H9 (cell line): ENCODE measurements at regions not wholly inside any gene's neighbourhood (a gene's known extent, or its start where the extent isn't known, plus 50 kb on each side); places are given as distances from the start of the nearest gene placed in this dataset.
"Not testable (repeated sequence)": the region's sequence is repeated elsewhere in the genome, so short reads cannot be mapped to it uniquely, and the experiment has no call there.

Experiments
- DNase-seq: peaks from one replicate; pipeline ENCODE4 v3.0.0-alpha.2; 2017
- H2AFZ ChIP-seq: one replicate; pipeline ENCODE4 v1.6.1; 2013; ENCODE audit warnings: mild to moderate bottlenecking, low read length, control low read depth, moderate library complexity
- H2AK5ac ChIP-seq: 2 replicates; pipeline ENCODE4 v1.6.1; 2013; ENCODE audit warnings: low read length, control low read depth, mixed read lengths; ENCODE audit not compliant: insufficient read length
- H2BK120ac ChIP-seq: one replicate; pipeline ENCODE4 v1.6.1; 2013; ENCODE audit warnings: low read depth, mild to moderate bottlenecking, low read length, control low read depth, inconsistent platforms; ENCODE audit not compliant: poor library complexity, severe bottlenecking
- H2BK12ac ChIP-seq: 2 replicates; pipeline ENCODE4 v1.6.1; 2013; ENCODE audit warnings: low read length, control low read depth, mixed read lengths, low read depth; ENCODE audit not compliant: insufficient read length
- H2BK15ac ChIP-seq: 2 replicates; pipeline ENCODE4 v1.6.1; 2013; ENCODE audit warnings: low read depth, low read length, control low read depth
- H2BK20ac ChIP-seq: one replicate; pipeline ENCODE4 v1.6.1; 2013; ENCODE audit warnings: low read depth, mild to moderate bottlenecking, low read length, control low read depth, inconsistent platforms; ENCODE audit not compliant: poor library complexity, severe bottlenecking
- H2BK5ac ChIP-seq: 2 replicates; pipeline ENCODE4 v1.6.1; 2013; ENCODE audit warnings: low read length, control low read depth, mixed read lengths; ENCODE audit not compliant: insufficient read length
- H3K14ac ChIP-seq: 2 replicates; pipeline ENCODE4 v1.6.1; 2013; ENCODE audit warnings: low read length, control low read depth; ENCODE audit not compliant: insufficient read depth
- H3K18ac ChIP-seq: 2 replicates; pipeline ENCODE4 v1.6.1; 2013; ENCODE audit warnings: low read depth, mild to moderate bottlenecking, mixed read lengths, low read length, control low read depth; ENCODE audit not compliant: insufficient read length
- H3K23ac ChIP-seq: 2 replicates; pipeline ENCODE4 v1.6.1; 2013; ENCODE audit warnings: low read length, control low read depth, mixed read lengths, low read depth; ENCODE audit not compliant: insufficient read length
- H3K23me2 ChIP-seq: 2 replicates; pipeline ENCODE4 v1.6.1; 2013; ENCODE audit warnings: low read depth, mild to moderate bottlenecking, mixed read lengths, low read length, control low read depth; ENCODE audit not compliant: insufficient read length, poor library complexity, severe bottlenecking
- H3K27ac ChIP-seq: 2 replicates; pipeline ENCODE4 v1.5.1; 2013; ENCODE audit warnings: low read length, control low read depth, mixed read lengths, low read depth; ENCODE audit not compliant: insufficient read length
- H3K27me3 ChIP-seq: 2 replicates; pipeline ENCODE4 v1.6.1; 2013; ENCODE audit warnings: low read length, control low read depth, inconsistent platforms; ENCODE audit not compliant: insufficient read depth
- H3K4ac ChIP-seq: 2 replicates; pipeline ENCODE4 v1.6.1; 2013; ENCODE audit warnings: low read depth, mild to moderate bottlenecking, control low read depth, inconsistent platforms, low read length, moderate library complexity
- H3K4me1 ChIP-seq: 2 replicates; pipeline ENCODE4 v1.6.1; 2013; ENCODE audit warnings: low read length, control low read depth, inconsistent platforms; ENCODE audit not compliant: insufficient read depth
- H3K4me2 ChIP-seq: 2 replicates; pipeline ENCODE4 v1.6.1; 2013; ENCODE audit warnings: low read length, control low read depth, mixed read lengths; ENCODE audit not compliant: insufficient read length, insufficient read depth
- H3K56ac ChIP-seq: 2 replicates; pipeline ENCODE4 v1.6.1; 2013; ENCODE audit warnings: low read depth, mild to moderate bottlenecking, mixed read lengths, low read length, control low read depth; ENCODE audit not compliant: insufficient read length
- H3K79me1 ChIP-seq: 2 replicates; pipeline ENCODE4 v1.6.1; 2013; ENCODE audit warnings: low read depth, mild to moderate bottlenecking, moderate library complexity, low read length, control low read depth, inconsistent platforms; ENCODE audit not compliant: insufficient read depth, poor library complexity, severe bottlenecking
- H3K79me2 ChIP-seq: 2 replicates; pipeline ENCODE4 v1.6.1; 2013; ENCODE audit warnings: low read length, control low read depth, inconsistent platforms; ENCODE audit not compliant: insufficient read depth
- H3K9ac ChIP-seq: 2 replicates; pipeline ENCODE4 v1.6.1; 2013; ENCODE audit warnings: low read length, control low read depth, mixed read lengths; ENCODE audit not compliant: insufficient read length; ENCODE audit errors: extremely low read depth
- H3K9me3 ChIP-seq: one replicate; pipeline ENCODE4 v1.6.1; 2013; ENCODE audit warnings: low read depth, low read length, inconsistent platforms; ENCODE audit not compliant: control insufficient read depth
- H3T11ph ChIP-seq: one replicate; pipeline ENCODE4 v1.6.1; 2013; ENCODE audit warnings: mild to moderate bottlenecking, low read length, control low read depth, inconsistent platforms
- H4K20me1 ChIP-seq: one replicate; pipeline ENCODE4 v1.6.1; 2013; ENCODE audit not compliant: control insufficient read depth, insufficient read length, insufficient read depth
- H4K5ac ChIP-seq: 2 replicates; pipeline ENCODE4 v1.6.1; 2013; ENCODE audit warnings: low read depth, mild to moderate bottlenecking, mixed read lengths, low read length, control low read depth; ENCODE audit not compliant: insufficient read length
- H4K8ac ChIP-seq: replicated peaks from 2 replicates; pipeline ENCODE4 v1.6.1; 2013; ENCODE audit warnings: low read length, control low read depth, mixed read lengths, low read depth; ENCODE audit not compliant: insufficient read length
- H4K91ac ChIP-seq: 2 replicates; pipeline ENCODE4 v1.6.1; 2013; ENCODE audit warnings: low read depth, mild to moderate bottlenecking, moderate library complexity, mixed read lengths, low read length, control low read depth; ENCODE audit not compliant: insufficient read length
- H3K27ac Mint-ChIP-seq, 3 experiments: 2 replicates in 2 of 3; 3 replicates in 1 of 3; pipeline ENCODE4 v1.8.0; 2020 to 2021; ENCODE audit warnings: mixed read lengths in 3 of 3, mild to moderate bottlenecking in 1 of 3, moderate library complexity in 1 of 3
- H3K27me3 Mint-ChIP-seq: 2 replicates; pipeline ENCODE4 v1.8.0; 2021; ENCODE audit warnings: low read depth, mild to moderate bottlenecking, moderate library complexity, mixed read lengths
- H3K36me3 Mint-ChIP-seq, 3 experiments: 2 replicates in 2 of 3; 3 replicates in 1 of 3; pipeline ENCODE4 v1.8.0; 2020 to 2021; ENCODE audit warnings: low read depth in 3 of 3, mixed read lengths in 3 of 3; ENCODE audit not compliant: insufficient read depth in 1 of 3
- H3K4me1 Mint-ChIP-seq, 2 experiments: 2 replicates each; pipeline ENCODE4 v1.8.0; 2020; ENCODE audit warnings: mixed read lengths in 2 of 2
- H3K4me3 Mint-ChIP-seq, 2 experiments: 2 replicates in 1 of 2; 3 replicates in 1 of 2; pipeline ENCODE4 v1.8.0; 2020 to 2021; ENCODE audit warnings: mild to moderate bottlenecking in 2 of 2, mixed read lengths in 2 of 2, moderate library complexity in 1 of 2
- H3K9me3 Mint-ChIP-seq, 2 experiments: 2 replicates in 1 of 2; 3 replicates in 1 of 2; pipeline ENCODE4 v1.8.0; 2020; ENCODE audit warnings: mild to moderate bottlenecking in 2 of 2, mixed read lengths in 2 of 2, moderate library complexity in 1 of 2
- CTCF ChIP-seq: fragments of 200-600 bp; sonication (generic); conservative IDR thresholded peaks from 3 replicates; pipeline ENCODE4 v1.8.0; 2021; ENCODE audit warnings: antibody characterized with exemption, mild to moderate bottlenecking
- WGBS: extraction: QIAGEN DNeasy Blood & Tissue Kit; methylation state at CpG from one replicate; pipeline ENCODE4 v1.1.7; 2013; ENCODE audit warnings: missing lambda C conversion rate, low lambda C conversion rate, mixed read lengths; ENCODE audit not compliant: insufficient read length; ENCODE audit errors: extremely low coverage; 5-methylcytosine and 5-hydroxymethylcytosine counted together

GRCh38 chr4:184962125-184962638 lies 56.1 kb upstream of the HELT start:
- Mint-ChIP-seq H3K36me3 (peaks cover 4 to 19% (median 6%) of the 10 kb centered on the region in 3 experiments), H3K4me3 (no peak overlapping the region), H3K27me3 (peaks cover 3% of the 10 kb centered on the region; the same call in 1 of the 2 replicates), H3K27ac (no peak overlapping the region), H3K9me3 (peaks cover 21 to 23% of the 10 kb centered on the region in 2 experiments), H3K4me1 (peaks cover 9 to 10% of the 10 kb centered on the region in 2 experiments)
- H3K27ac ChIP-seq = no peak overlapping the region
- no peaks in the 10 kb centered on the region for H3K4me1 ChIP-seq
- no peaks in the 10 kb centered on the region for H3K79me2 ChIP-seq
- H2BK120ac ChIP-seq = no peak overlapping the region
- peak; percentile 1 for DNase-seq
- no peak overlapping the region for H4K8ac ChIP-seq
- H3K9ac ChIP-seq = no peak overlapping the region
- no CpG with 5 or more reads among the region's 11 CpGs for WGBS
- H3K23me2 ChIP-seq = no peaks in the 10 kb centered on the region
- no peak overlapping the region for H2BK20ac ChIP-seq
- no peak overlapping the region for H3K14ac ChIP-seq
- no peak overlapping the region for H3K18ac ChIP-seq
- no peaks in the 10 kb centered on the region for H3K79me1 ChIP-seq
- no peak overlapping the region for H2AK5ac ChIP-seq
- H2BK12ac ChIP-seq = no peak overlapping the region
- no peak overlapping the region for H3T11ph ChIP-seq
- no peaks in the 10 kb centered on the region for H4K20me1 ChIP-seq
- H3K4me2 ChIP-seq = no peak overlapping the region
- no peak for TF ChIP-seq CTCF
- H3K9me3 ChIP-seq = no peaks in the 10 kb centered on the region
- H3K4ac ChIP-seq = no peak overlapping the region
- H4K91ac ChIP-seq = no peak overlapping the region
- no peak overlapping the region for H2AFZ ChIP-seq
- no peak overlapping the region for H3K23ac ChIP-seq
- H3K27me3 ChIP-seq = no peaks in the 10 kb centered on the region
- no peak overlapping the region for H3K56ac ChIP-seq
- H2BK15ac ChIP-seq = no peak overlapping the region
- no peak overlapping the region for H2BK5ac ChIP-seq
- no peak overlapping the region for H4K5ac ChIP-seq

- H3K79me1 ChIP-seq, H3K23me2 ChIP-seq, H2BK15ac ChIP-seq, H4K91ac ChIP-seq, H3T11ph ChIP-seq, H3K27me3 ChIP-seq, H3K4me1 ChIP-seq, H3K23ac ChIP-seq, H2AFZ ChIP-seq, H3K4me1 Mint-ChIP-seq, H3K27ac Mint-ChIP-seq, H2BK120ac ChIP-seq, DNase-seq, H3K4ac ChIP-seq, H3K14ac ChIP-seq, H3K9me3 ChIP-seq, H3K56ac ChIP-seq, H4K20me1 ChIP-seq, H2BK20ac ChIP-seq, H2AK5ac ChIP-seq, H2BK5ac ChIP-seq, H3K18ac ChIP-seq, H4K5ac ChIP-seq, H3K27ac ChIP-seq, H4K8ac ChIP-seq, H2BK12ac ChIP-seq, H3K79me2 ChIP-seq, H3K4me2 ChIP-seq, H3K9ac ChIP-seq, H3K4me3 Mint-ChIP-seq: not testable (repeated sequence)
- peaks cover 12% of the 10 kb centered on the region for H3K27me3 Mint-ChIP-seq
- H3K36me3 Mint-ChIP-seq = peaks cover 4 to 27% (median 11%) of the 10 kb centered on the region in 3 experiments
- WGBS = no CpG with 5 or more reads among the region's 50 CpGs
- H3K9me3 Mint-ChIP-seq = peaks cover 31 to 32% of the 10 kb centered on the region in 2 experiments
Observed at GRCh38 chr4:184965230-184966050, 52.9 kb upstream of the HELT start.
